Coronary artery (tissue), 2 donors: ENCODE measurements at regions not wholly inside any gene's neighbourhood (a gene's known extent, or its start where the extent isn't known, plus 50 kb on each side); places are given as distances from the start of the nearest gene placed in this dataset.

Source experiments
- DNase-seq: peaks from one replicate; pipeline ENCODE4 v3.0.0-alpha.2; 2017; ENCODE audit warnings: low spot score
- H3K27ac ChIP-seq, 2 donors: fragments of 200-600 bp; sonication (generic); one replicate each; pipeline ENCODE4 v1.5.1; 2016 to 2019
- H3K4me3 ChIP-seq: fragments of 200-600 bp; sonication (generic); 2 replicates; pipeline ENCODE4 v1.5.1; 2016; ENCODE audit warnings: mild to moderate bottlenecking, moderate library complexity
- CTCF ChIP-seq: fragments of 200-600 bp; sonication (generic); IDR thresholded peaks from one replicate; pipeline ENCODE4 v1.5.1; 2019; ENCODE audit warnings: antibody characterized with exemption

DNA sequence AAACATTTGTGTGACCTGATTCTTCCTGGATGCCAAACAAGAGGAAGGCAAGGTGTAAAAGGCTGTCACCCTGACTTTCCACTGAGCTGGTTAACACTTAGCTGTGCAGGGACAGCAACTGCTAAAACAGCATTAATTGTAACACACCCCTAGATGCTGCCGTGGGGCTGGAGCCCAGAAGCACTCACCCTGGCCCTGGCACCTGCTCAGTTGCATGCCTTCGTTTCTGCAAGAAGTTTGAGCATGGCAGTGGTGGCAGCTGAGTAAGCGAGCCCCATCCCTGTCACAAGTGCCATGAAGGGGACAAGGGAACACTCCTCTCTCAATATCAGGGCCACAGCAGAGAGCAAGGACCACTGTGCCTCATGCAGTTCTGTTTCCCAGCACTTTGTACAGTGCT lies 330.2 kb downstream of the TMEM114 start:
- no peak overlapping the region for H3K4me3 ChIP-seq
- no peak for DNase-seq
- no peak for TF ChIP-seq CTCF
- H3K27ac ChIP-seq: no peak overlapping the region

DNA sequence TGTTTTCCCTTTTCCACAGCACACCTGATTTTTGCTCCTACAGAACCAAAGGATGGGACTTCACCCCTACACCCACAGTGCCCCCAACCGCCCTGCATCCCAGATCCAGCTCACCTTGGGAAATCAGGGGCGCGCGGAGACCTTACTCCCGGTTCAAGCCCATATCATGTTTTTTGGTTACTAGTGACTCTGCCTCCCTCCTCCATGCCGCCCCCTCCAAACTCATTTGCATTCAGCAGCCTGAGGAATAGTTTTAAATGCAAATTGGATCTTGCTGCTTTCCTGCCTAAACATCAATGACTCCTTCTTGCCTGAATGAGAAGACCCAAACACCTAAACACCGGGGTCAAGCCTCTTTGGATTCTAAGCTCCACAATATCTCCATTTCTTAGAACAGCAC lies 331.8 kb downstream of the TMEM114 start:
- no peak overlapping the region for H3K4me3 ChIP-seq
- TF ChIP-seq CTCF: no peak
- H3K27ac ChIP-seq: no peak overlapping the region
- no peak for DNase-seq

- no peak overlapping the region for H3K27ac ChIP-seq
- no peak for TF ChIP-seq CTCF
- no peak for DNase-seq
- no peak overlapping the region for H3K4me3 ChIP-seq
Observed at GRCh38 chr16:8257561-8257960, 332.8 kb downstream of the TMEM114 start.

- TF ChIP-seq CTCF: no peak
Observed at GRCh38 chr16:8254405-8254804, 335.9 kb downstream of the TMEM114 start.

DNA sequence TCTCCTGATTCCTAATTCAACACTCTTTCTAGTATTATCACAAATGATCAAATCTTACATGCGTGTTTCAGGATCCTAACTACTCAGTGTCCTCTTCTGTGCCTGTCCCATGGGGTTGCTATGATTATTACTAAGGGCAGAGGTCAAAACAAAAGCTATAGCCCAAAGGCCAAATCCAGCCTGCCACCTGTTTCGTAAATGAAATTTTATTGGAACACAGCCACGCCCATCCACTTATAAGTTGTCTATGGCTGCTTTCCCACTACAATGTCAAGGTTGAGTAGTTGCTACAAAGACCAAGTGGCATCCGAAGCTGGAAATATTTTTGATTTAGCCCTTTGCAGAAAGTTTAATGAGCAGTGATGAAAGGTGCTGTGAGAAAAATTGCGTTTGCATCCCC lies 336.6 kb downstream of the TMEM114 start:
- no peak for DNase-seq
- Histone ChIP-seq H3K27ac (no peak overlapping the region), H3K4me3 (no peak overlapping the region)
- no peak for TF ChIP-seq CTCF

More at GRCh38 chr16:8254405-8254804, 335.9 kb downstream of the TMEM114 start:
- no peak for DNase-seq
- Histone ChIP-seq H3K4me3 (no peak overlapping the region), H3K27ac (no peak overlapping the region)

- Histone ChIP-seq H3K27ac (no peak overlapping the region), H3K4me3 (no peak overlapping the region)
- no peak for TF ChIP-seq CTCF
- no peak for DNase-seq
Observed at GRCh38 chr16:8251727-8252126, 338.6 kb downstream of the TMEM114 start.

GRCh38 chr16:8251298-8251697 lies 339.0 kb downstream of the TMEM114 start:
- Histone ChIP-seq H3K27ac (no peak overlapping the region), H3K4me3 (no peak overlapping the region)
- no peak for TF ChIP-seq CTCF
- no peak for DNase-seq
